Muscle layer of duodenum (tissue), 2 donors: ENCODE measurements at regions not wholly inside any gene's neighbourhood (a gene's known extent, or its start where the extent isn't known, plus 50 kb on each side); places are given as distances from the start of the nearest gene placed in this dataset.

Experiments used
- H3K27ac ChIP-seq: one replicate; pipeline ENCODE4 v1.7.0; 2013; ENCODE audit warnings: mild to moderate bottlenecking, low read length
- H3K27me3 ChIP-seq: one replicate; pipeline ENCODE4 v1.7.0; 2013; ENCODE audit warnings: low read depth, mild to moderate bottlenecking, control low read depth, low read length
- H3K36me3 ChIP-seq, 2 donors: one replicate each; pipeline ENCODE4 v1.7.0; 2013; ENCODE audit warnings: low read length in 2 of 2, control low read depth in 1 of 2, mild to moderate bottlenecking in 1 of 2; ENCODE audit not compliant: insufficient read depth in 2 of 2, control insufficient read depth in 1 of 2
- H3K4me1 ChIP-seq, 2 donors: one replicate each; pipeline ENCODE4 v1.7.0; 2013; ENCODE audit warnings: low read length in 2 of 2, mild to moderate bottlenecking in 2 of 2, control low read depth in 1 of 2, moderate library complexity in 1 of 2; ENCODE audit not compliant: insufficient read depth in 2 of 2, control insufficient read depth in 1 of 2
- H3K4me3 ChIP-seq, 2 donors: one replicate each; pipeline ENCODE4 v1.7.0; 2013; ENCODE audit warnings: low read length in 2 of 2, low read depth in 1 of 2, mild to moderate bottlenecking in 1 of 2
- H3K9me3 ChIP-seq, 2 donors: one replicate each; pipeline ENCODE4 v1.7.0; 2013; ENCODE audit warnings: low read length in 2 of 2, control low read depth in 1 of 2, mild to moderate bottlenecking in 1 of 2; ENCODE audit not compliant: control insufficient read depth in 1 of 2
- donor health status: healthy.

GRCh38 chr11:109554951-109555350 lies 133.0 kb downstream of the C11orf87 start:
- Histone ChIP-seq H3K27ac (no peak overlapping the region), H3K36me3 (no peaks in the 10 kb centered on the region), H3K9me3 (peaks cover 0 to 3% of the 10 kb centered on the region in 2 donors), H3K27me3 (no peaks in the 10 kb centered on the region), H3K4me3 (no peak overlapping the region), H3K4me1 (no peaks in the 10 kb centered on the region)

GRCh38 chr11:109564241-109564640 lies 142.3 kb downstream of the C11orf87 start:
- no peak overlapping the region for H3K27ac ChIP-seq
- H3K36me3 ChIP-seq: no peaks in the 10 kb centered on the region
- no peak overlapping the region for H3K4me3 ChIP-seq
- no peaks in the 10 kb centered on the region for H3K27me3 ChIP-seq
- H3K4me1 ChIP-seq: no peaks in the 10 kb centered on the region
- H3K9me3 ChIP-seq: peaks cover 0 to 4% of the 10 kb centered on the region in 2 donors

GRCh38 chr11:109582470-109582869 lies 160.5 kb downstream of the C11orf87 start:
- H3K27ac ChIP-seq: no peak overlapping the region
- no peaks in the 10 kb centered on the region for H3K9me3 ChIP-seq
- H3K36me3 ChIP-seq: no peaks in the 10 kb centered on the region
- no peaks in the 10 kb centered on the region for H3K4me1 ChIP-seq
- H3K4me3 ChIP-seq: no peak overlapping the region
- no peaks in the 10 kb centered on the region for H3K27me3 ChIP-seq

GRCh38 chr11:109584001-109584972 lies 162.3 kb downstream of the C11orf87 start:
- H3K9me3 ChIP-seq: no peaks in the 10 kb centered on the region
- H3K36me3 ChIP-seq: no peaks in the 10 kb centered on the region
- no peak overlapping the region for H3K4me3 ChIP-seq

GRCh38 chr11:109586789-109587188 lies 164.8 kb downstream of the C11orf87 start:
- no peak overlapping the region for H3K27ac ChIP-seq
- no peaks in the 10 kb centered on the region for H3K36me3 ChIP-seq
- H3K9me3 ChIP-seq: no peaks in the 10 kb centered on the region
- no peaks in the 10 kb centered on the region for H3K4me1 ChIP-seq
- H3K27me3 ChIP-seq: no peaks in the 10 kb centered on the region
- H3K4me3 ChIP-seq: no peak overlapping the region

More at GRCh38 chr11:109584001-109584972, 162.3 kb downstream of the C11orf87 start:
- H3K27me3 ChIP-seq: no peaks in the 10 kb centered on the region
- no peak overlapping the region for H3K27ac ChIP-seq
- no peaks in the 10 kb centered on the region for H3K4me1 ChIP-seq

GRCh38 chr11:109590782-109591181 lies 168.8 kb downstream of the C11orf87 start:
- Histone ChIP-seq H3K4me1 (no peaks in the 10 kb centered on the region), H3K36me3 (no peaks in the 10 kb centered on the region), H3K27ac (no peak overlapping the region), H3K27me3 (no peaks in the 10 kb centered on the region), H3K9me3 (no peaks in the 10 kb centered on the region), H3K4me3 (no peak overlapping the region)

GRCh38 chr11:109597336-109597735 lies 175.3 kb downstream of the C11orf87 start:
- no peak overlapping the region for H3K27ac ChIP-seq
- no peaks in the 10 kb centered on the region for H3K36me3 ChIP-seq
- H3K4me3 ChIP-seq: no peak overlapping the region
- H3K4me1 ChIP-seq: no peaks in the 10 kb centered on the region
- no peaks in the 10 kb centered on the region for H3K27me3 ChIP-seq
- H3K9me3 ChIP-seq: no peaks in the 10 kb centered on the region

- H3K36me3 ChIP-seq: no peaks in the 10 kb centered on the region
- H3K27me3 ChIP-seq: no peaks in the 10 kb centered on the region
- H3K9me3 ChIP-seq: no peaks in the 10 kb centered on the region
- H3K4me1 ChIP-seq: no peaks in the 10 kb centered on the region
- no peak overlapping the region for H3K4me3 ChIP-seq
- no peak overlapping the region for H3K27ac ChIP-seq
These were observed 182.8 kb downstream of the C11orf87 start for GRCh38 chr11:109604481-109605400.

- H3K36me3 ChIP-seq: no peaks in the 10 kb centered on the region
- no peak overlapping the region for H3K27ac ChIP-seq
- no peaks in the 10 kb centered on the region for H3K9me3 ChIP-seq
- no peaks in the 10 kb centered on the region for H3K4me1 ChIP-seq
- no peaks in the 10 kb centered on the region for H3K27me3 ChIP-seq
- H3K4me3 ChIP-seq: no peak overlapping the region
These were observed 184.3 kb downstream of the C11orf87 start for GRCh38 chr11:109606256-109606655.

- Histone ChIP-seq H3K4me3 (no peak overlapping the region), H3K27me3 (no peaks in the 10 kb centered on the region), H3K4me1 (no peaks in the 10 kb centered on the region), H3K9me3 (no peaks in the 10 kb centered on the region), H3K27ac (no peak overlapping the region), H3K36me3 (no peaks in the 10 kb centered on the region)
These were observed 187.6 kb downstream of the C11orf87 start for GRCh38 chr11:109609454-109610185.

GRCh38 chr11:109612496-109612895 lies 190.5 kb downstream of the C11orf87 start:
- Histone ChIP-seq H3K4me1 (no peaks in the 10 kb centered on the region), H3K36me3 (no peaks in the 10 kb centered on the region), H3K9me3 (no peaks in the 10 kb centered on the region), H3K27me3 (no peaks in the 10 kb centered on the region), H3K27ac (no peak overlapping the region), H3K4me3 (no peak overlapping the region)
